ENCODE measurements at regions not wholly inside any gene's neighbourhood (a gene's known extent, or its start where the extent isn't known, plus 50 kb on each side); places are given as distances from the start of the nearest gene placed in this dataset.

- no peak for TF ChIP-seq CTCF (conservative IDR thresholded peaks at IDR 0.05; ENCODE audit: low read depth, low read length)
- no peak for TF ChIP-seq EZH2phosphoT487 (IDR thresholded peaks at IDR 0.05; ENCODE audit: borderline replicate concordance, low read length)
- no peak for TF ChIP-seq EZH2 (IDR thresholded peaks at IDR 0.05; ENCODE audit: low read length, unreplicated experiment)
- POLR2A ChIA-PET (ENCODE audit: unreplicated experiment): no interaction called here
Observed at GRCh38 chr12:124465473-124465872, 101.9 kb downstream of the NCOR2 start.

GRCh38 chr12:124464830-124465229 lies 102.6 kb downstream of the NCOR2 start:
- no peaks in the 10 kb centered on the region for H3K9me2 ChIP-seq (replicated peaks; ENCODE audit: low read length)
- no peaks in the 10 kb centered on the region for H3F3A ChIP-seq (ENCODE audit: low read length, unreplicated experiment)
- ATAC-seq (no peak), DNase-seq (peak; percentile 34)
- ChIA-PET CTCF (no interaction called here), POLR2A (ENCODE audit: unreplicated experiment) (no interaction called here)
- TF ChIP-seq EZH2 (IDR thresholded peaks at IDR 0.05; ENCODE audit: low read length, unreplicated experiment) (no peak), EZH2phosphoT487 (IDR thresholded peaks at IDR 0.05; ENCODE audit: borderline replicate concordance, low read length) (no peak), CTCF (conservative IDR thresholded peaks at IDR 0.05; ENCODE audit: low read depth, low read length) (no peak)
- intact Hi-C loops (cut with micrococcal nuclease): no loop called here
- H3K79me2 ChIP-seq (ENCODE audit: low read length): no peaks in the 10 kb centered on the region
- 0 out of 2 replicates have a peak, but pooled peaks cover 9% of the 10 kb centered on the region for H3K9me3 ChIP-seq (ENCODE audit: low read length)
- H3K27me3 ChIP-seq (ENCODE audit: low read length): no peaks in the 10 kb centered on the region
- H3K36me3 ChIP-seq (ENCODE audit: low read depth, low read length): peaks cover 31% of the 10 kb centered on the region
- H3K4me3 ChIP-seq (ENCODE audit: low read length): no peak overlapping the region
- BruUV-seq (replicated peaks): no TSS peak
- no peak overlapping the region for H2AFZ ChIP-seq (ENCODE audit: low read length)
- no peaks in the 10 kb centered on the region; the same call in 1 of the 2 replicates for H3K4me1 ChIP-seq (ENCODE audit: insufficient read depth, low read length)
- no peak overlapping the region for H3K4me2 ChIP-seq (ENCODE audit: low read length)
- H4K20me1 ChIP-seq (ENCODE audit: low read length): no peaks in the 10 kb centered on the region; the same call in 1 of the 2 replicates
- no peak overlapping the region for H3K27ac ChIP-seq (ENCODE audit: low read length)
- no peak overlapping the region for H3K9ac ChIP-seq (ENCODE audit: low read length)

More at GRCh38 chr12:124465473-124465872, 101.9 kb downstream of the NCOR2 start:
- no peak for ATAC-seq
- Histone ChIP-seq H3K9me2 (replicated peaks; ENCODE audit: low read length) (no peaks in the 10 kb centered on the region), H3K79me2 (ENCODE audit: low read length) (no peaks in the 10 kb centered on the region), H3K9ac (ENCODE audit: low read length) (no peak overlapping the region), H3K27ac (ENCODE audit: low read length) (no peak overlapping the region), H4K20me1 (ENCODE audit: low read length) (no peaks in the 10 kb centered on the region; the same call in 1 of the 2 replicates), H3K4me2 (ENCODE audit: low read length) (no peak overlapping the region), H3F3A (ENCODE audit: low read length, unreplicated experiment) (no peaks in the 10 kb centered on the region), H3K4me3 (ENCODE audit: low read length) (no peak overlapping the region), H3K9me3 (ENCODE audit: low read length) (0 out of 2 replicates have a peak, but pooled peaks cover 9% of the 10 kb centered on the region), H3K4me1 (ENCODE audit: insufficient read depth, low read length) (no peaks in the 10 kb centered on the region; the same call in 1 of the 2 replicates), H3K27me3 (ENCODE audit: low read length) (no peaks in the 10 kb centered on the region), H2AFZ (ENCODE audit: low read length) (no peak overlapping the region), H3K36me3 (ENCODE audit: low read depth, low read length) (peaks cover 36% of the 10 kb centered on the region)
- no TSS peak for BruUV-seq (replicated peaks)
- intact Hi-C loops (cut with micrococcal nuclease): no loop called here
- CTCF ChIA-PET: no interaction called here
- DNase-seq: no peak

- POLR2A ChIA-PET (ENCODE audit: unreplicated experiment): no interaction called here
Observed at GRCh38 chr12:124464062-124464461, 103.3 kb downstream of the NCOR2 start.

More at GRCh38 chr12:124464062-124464461, 103.3 kb downstream of the NCOR2 start:
- intact Hi-C loops (cut with micrococcal nuclease): no loop called here
- Histone ChIP-seq H3K9ac (ENCODE audit: low read length) (no peak overlapping the region), H4K20me1 (ENCODE audit: low read length) (no peaks in the 10 kb centered on the region; the same call in 1 of the 2 replicates), H2AFZ (ENCODE audit: low read length) (no peak overlapping the region), H3K4me1 (ENCODE audit: insufficient read depth, low read length) (no peaks in the 10 kb centered on the region; the same call in 1 of the 2 replicates), H3K9me3 (ENCODE audit: low read length) (0 out of 2 replicates have a peak, but pooled peaks cover 2% of the 10 kb centered on the region), H3K36me3 (ENCODE audit: low read depth, low read length) (peaks cover 23% of the 10 kb centered on the region), H3K9me2 (replicated peaks; ENCODE audit: low read length) (no peaks in the 10 kb centered on the region), H3K79me2 (ENCODE audit: low read length) (no peaks in the 10 kb centered on the region), H3F3A (ENCODE audit: low read length, unreplicated experiment) (no peaks in the 10 kb centered on the region), H3K4me3 (ENCODE audit: low read length) (no peak overlapping the region), H3K27me3 (ENCODE audit: low read length) (no peaks in the 10 kb centered on the region), H3K27ac (ENCODE audit: low read length) (no peak overlapping the region), H3K4me2 (ENCODE audit: low read length) (no peak overlapping the region)
- DNase-seq (no peak), ATAC-seq (no peak)
- BruUV-seq (replicated peaks): no TSS peak
- CTCF ChIA-PET: no interaction called here
- TF ChIP-seq CTCF (conservative IDR thresholded peaks at IDR 0.05; ENCODE audit: low read depth, low read length) (no peak), EZH2phosphoT487 (IDR thresholded peaks at IDR 0.05; ENCODE audit: borderline replicate concordance, low read length) (no peak), EZH2 (IDR thresholded peaks at IDR 0.05; ENCODE audit: low read length, unreplicated experiment) (no peak)

Measured in PC-3 (cell line).